Islet of Langerhans (tissue), 1 donor: ENCODE measurements at regions not wholly inside any gene's neighbourhood (a gene's known extent, or its start where the extent isn't known, plus 50 kb on each side); places are given as distances from the start of the nearest gene placed in this dataset.

Experiments
- FAIRE-seq: peaks from one replicate; lab custom pipeline; 2011; peaks lifted over from hg19 to GRCh38; lab: Jason Lieb, UNC

GRCh38 chr10:130487566-130487965, 351.4 kb downstream of the GLRX3 start:
- FAIRE-seq = no peak

- no peak for FAIRE-seq
Measured at GRCh38 chr10:130489891-130490290, 353.7 kb downstream of the GLRX3 start.

- FAIRE-seq = no peak
Measured at GRCh38 chr10:130491011-130491692, 355.0 kb downstream of the GLRX3 start.

- no peak for FAIRE-seq
Measured at GRCh38 chr10:130491693-130492050, 355.5 kb downstream of the GLRX3 start.

GRCh38 chr10:130492266-130492934, 356.2 kb downstream of the GLRX3 start:
- FAIRE-seq = no peak

- FAIRE-seq = no peak
Measured at GRCh38 chr10:130493021-130493420, 356.8 kb downstream of the GLRX3 start.

GRCh38 chr10:130493446-130494145, 357.4 kb downstream of the GLRX3 start:
- FAIRE-seq = no peak

GRCh38 chr10:130495116-130495862, 359.1 kb downstream of the GLRX3 start:
- FAIRE-seq = no peak

GRCh38 chr10:130495891-130496636, 359.9 kb downstream of the GLRX3 start:
- no peak for FAIRE-seq

GRCh38 chr10:130497056-130498010, 361.1 kb downstream of the GLRX3 start:
- FAIRE-seq = no peak

GRCh38 chr10:130498042-130498441, 361.9 kb downstream of the GLRX3 start:
- FAIRE-seq = no peak

GRCh38 chr10:130498934-130499333, 362.7 kb downstream of the GLRX3 start:
- no peak for FAIRE-seq

- FAIRE-seq = no peak
Measured at GRCh38 chr10:130499541-130499940, 363.4 kb downstream of the GLRX3 start.

GRCh38 chr10:130500261-130501000, 364.2 kb downstream of the GLRX3 start:
- FAIRE-seq = no peak

GRCh38 chr10:130507461-130507860, 371.3 kb downstream of the GLRX3 start:
- FAIRE-seq = no peak

GRCh38 chr10:130509881-130510689, 373.9 kb downstream of the GLRX3 start:
- no peak for FAIRE-seq

GRCh38 chr10:130510755-130511154, 374.6 kb downstream of the GLRX3 start:
- FAIRE-seq = no peak

GRCh38 chr10:130511766-130512165, 375.6 kb downstream of the GLRX3 start:
- no peak for FAIRE-seq

- FAIRE-seq = no peak
Measured at GRCh38 chr10:130512936-130513335, 376.7 kb downstream of the GLRX3 start.
